H1 (cell line): ENCODE measurements at regions not wholly inside any gene's neighbourhood (a gene's known extent, or its start where the extent isn't known, plus 50 kb on each side); places are given as distances from the start of the nearest gene placed in this dataset.

Source experiments
- CREB1 ChIP-seq: IDR thresholded peaks from 2 replicates; pipeline ENCODE4 v1.6.1; 2012; ENCODE audit warnings: inconsistent platforms
- JUN ChIP-seq: IDR thresholded peaks from 2 replicates; pipeline ENCODE4 v1.6.1; 2011; ENCODE audit warnings: low read depth, mild to moderate bottlenecking, improper control_type of control experiment, low read length
- KDM4A ChIP-seq: IDR thresholded peaks from one replicate; pipeline ENCODE4 v1.7.1; 2012; ENCODE audit warnings: low read depth, mild to moderate bottlenecking, moderate library complexity, low read length, inconsistent platforms; ENCODE audit not compliant: severe bottlenecking
- NRF1 ChIP-seq: IDR thresholded peaks from 2 replicates; pipeline ENCODE4 v1.6.1; 2011; ENCODE audit warnings: mild to moderate bottlenecking, low read depth, low read length, improper control_type of control experiment
- SIX5 ChIP-seq: IDR thresholded peaks from 2 replicates; pipeline ENCODE4 v1.6.1; 2011; ENCODE audit warnings: mild to moderate bottlenecking, low read depth, low read length
- SRF ChIP-seq: IDR thresholded peaks from 2 replicates; pipeline ENCODE4 v1.6.1; 2011; ENCODE audit warnings: mild to moderate bottlenecking, low read depth, low read length, moderate library complexity
- TBP ChIP-seq: IDR thresholded peaks from 2 replicates; pipeline ENCODE4 v1.6.1; 2011; ENCODE audit warnings: low read depth, low read length, improper control_type of control experiment
- TCF12 ChIP-seq: IDR thresholded peaks from 2 replicates; pipeline ENCODE4 v1.6.1; 2011; ENCODE audit warnings: low read depth, mild to moderate bottlenecking, low read length

DNA sequence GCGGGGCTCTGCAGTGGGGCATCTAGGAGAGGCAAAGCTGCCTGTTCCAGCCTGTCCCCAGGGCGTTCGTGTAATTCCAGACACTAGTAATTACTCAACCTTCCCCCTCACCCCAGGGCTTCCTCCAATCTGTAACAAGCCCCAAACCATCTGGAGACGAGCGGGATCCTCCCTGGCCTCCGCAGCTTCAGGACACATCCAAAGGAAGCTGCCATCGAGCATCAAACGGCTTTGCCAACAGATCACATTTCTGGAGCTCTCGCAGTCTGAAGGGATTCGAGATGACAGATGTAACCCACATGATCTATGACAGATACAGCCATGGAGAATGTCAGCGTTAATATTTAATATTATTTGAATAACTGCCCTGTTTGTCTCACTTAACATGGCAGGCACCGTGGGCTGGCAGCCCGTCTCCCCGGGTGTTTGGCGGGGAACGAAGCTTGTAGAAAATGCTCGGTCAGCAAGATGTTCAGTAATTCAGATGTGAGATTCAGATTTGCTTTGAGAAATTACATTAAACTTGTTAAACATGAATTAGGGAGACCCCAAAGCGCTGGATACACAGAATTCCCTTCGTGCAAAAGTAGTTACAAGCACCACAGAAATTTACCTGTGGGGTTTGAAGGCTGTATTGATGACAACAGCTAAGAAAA lies 108.5 kb upstream of the C7orf33 start (continued):
- TF ChIP-seq TCF12 (no peak), TBP (no peak), NRF1 (no peak), SRF (no peak), KDM4A (no peak), CREB1 (no peak), JUN (no peak), SIX5 (no peak)
